ENCODE measurements at regions not wholly inside any gene's neighbourhood (a gene's known extent, or its start where the extent isn't known, plus 50 kb on each side); places are given as distances from the start of the nearest gene placed in this dataset.
"Not testable (repeated sequence)": the region's sequence is repeated elsewhere in the genome, so short reads cannot be mapped to it uniquely, and the experiment has no call there.

- not testable (repeated sequence) for TF ChIP-seq CTCF (IDR thresholded peaks at IDR 0.05; ENCODE audit: poor library complexity); EZH2 (IDR thresholded peaks at IDR 0.05; ENCODE audit: borderline replicate concordance)
Observed at GRCh38 chr17:62242076-62242475, 138.3 kb upstream of the EFCAB3 start.

Data from hepatocyte (in vitro differentiated cells).